Mucosa of rectum (tissue), 2 donors: ENCODE measurements at regions not wholly inside any gene's neighbourhood (a gene's known extent, or its start where the extent isn't known, plus 50 kb on each side); places are given as distances from the start of the nearest gene placed in this dataset.

Source experiments
- H3K27ac ChIP-seq, 2 donors: one replicate each; pipeline ENCODE4 v1.7.0; 2013; ENCODE audit warnings: inconsistent platforms in 2 of 2, low read depth in 2 of 2, low read length in 2 of 2
- H3K27me3 ChIP-seq, 2 donors: one replicate each; pipeline ENCODE4 v1.7.0; 2013; ENCODE audit warnings: low read length in 2 of 2; ENCODE audit not compliant: control insufficient read depth in 2 of 2, insufficient read depth in 2 of 2
- H3K36me3 ChIP-seq, 2 donors: one replicate each; pipeline ENCODE4 v1.7.0; 2013; ENCODE audit warnings: low read length in 2 of 2; ENCODE audit not compliant: control insufficient read depth in 2 of 2, insufficient read depth in 2 of 2
- H3K4me1 ChIP-seq, 2 donors: one replicate each; pipeline ENCODE4 v1.7.0; 2013; ENCODE audit warnings: low read length in 2 of 2, mild to moderate bottlenecking in 1 of 2; ENCODE audit not compliant: control insufficient read depth in 2 of 2, insufficient read depth in 2 of 2
- H3K4me3 ChIP-seq, 2 donors: one replicate each; pipeline ENCODE4 v1.7.0; 2013; ENCODE audit warnings: low read length in 2 of 2
- H3K9ac ChIP-seq, 2 donors: one replicate each; pipeline ENCODE4 v1.7.0; 2013; ENCODE audit warnings: low read length in 2 of 2, low read depth in 1 of 2, mild to moderate bottlenecking in 1 of 2
- H3K9me3 ChIP-seq, 2 donors: one replicate each; pipeline ENCODE4 v1.7.0; 2013; ENCODE audit warnings: low read length in 2 of 2; ENCODE audit not compliant: control insufficient read depth in 2 of 2
- donor health status: healthy.
- donor health status: Normal muscosa, but diverticular disease.

- Histone ChIP-seq H3K27ac (no peak overlapping the region), H3K4me1 (no peaks in the 10 kb centered on the region), H3K36me3 (no peaks in the 10 kb centered on the region)
These were observed 913.9 kb upstream of the NR2F2 start for GRCh38 chr15:95416576-95416975.

DNA sequence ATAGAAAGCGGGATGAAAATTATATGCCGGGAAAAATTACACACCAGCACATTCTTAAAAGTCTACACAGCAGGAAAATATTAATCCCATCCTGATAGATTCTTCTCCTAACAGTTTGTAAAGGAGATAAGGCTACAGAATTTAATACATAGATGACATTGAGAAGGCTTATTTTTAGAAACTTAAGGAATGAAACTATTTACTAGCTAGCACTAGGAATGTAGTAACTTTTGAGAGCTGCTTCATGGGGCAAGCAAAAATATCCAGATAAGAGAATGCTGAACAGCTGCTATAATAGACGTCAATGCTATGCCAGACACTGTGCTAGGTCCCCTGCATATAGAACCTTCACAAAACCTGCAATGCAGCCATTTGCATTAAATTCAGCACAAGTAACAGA, 912.7 kb upstream of the NR2F2 start:
- no peaks in the 10 kb centered on the region for H3K4me1 ChIP-seq
- no peak overlapping the region for H3K27ac ChIP-seq
- H3K9ac ChIP-seq, result no peak overlapping the region
- H3K27me3 ChIP-seq, result no peaks in the 10 kb centered on the region
- H3K9me3 ChIP-seq, result no peaks in the 10 kb centered on the region
- H3K4me3 ChIP-seq, result no peak overlapping the region
- H3K36me3 ChIP-seq, result no peaks in the 10 kb centered on the region

More at GRCh38 chr15:95416576-95416975, 913.9 kb upstream of the NR2F2 start:
- H3K27me3 ChIP-seq, result no peaks in the 10 kb centered on the region
- H3K4me3 ChIP-seq, result no peak overlapping the region
- H3K9ac ChIP-seq, result no peak overlapping the region
- no peaks in the 10 kb centered on the region for H3K9me3 ChIP-seq

DNA sequence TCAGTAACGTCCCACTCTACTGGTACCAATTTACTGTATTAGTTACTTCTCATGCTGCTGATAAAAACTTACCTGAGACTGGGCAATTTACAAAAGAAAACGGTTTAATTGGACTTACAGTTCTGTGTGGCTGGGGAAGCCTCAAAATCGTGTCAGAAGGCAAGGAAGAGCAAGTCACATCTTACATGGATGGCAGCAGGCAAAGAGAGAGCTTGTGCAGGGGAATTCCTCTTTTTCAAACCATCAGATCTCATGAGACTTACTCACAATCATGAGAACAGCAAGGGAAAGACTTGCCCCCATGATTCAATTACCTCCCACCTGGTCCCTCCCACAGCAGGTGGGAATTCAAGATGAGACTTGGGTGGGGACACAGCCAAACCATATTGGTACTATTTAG, 908.2 kb upstream of the NR2F2 start:
- Histone ChIP-seq H3K9me3 (no peaks in the 10 kb centered on the region), H3K4me3 (no peak overlapping the region)

DNA sequence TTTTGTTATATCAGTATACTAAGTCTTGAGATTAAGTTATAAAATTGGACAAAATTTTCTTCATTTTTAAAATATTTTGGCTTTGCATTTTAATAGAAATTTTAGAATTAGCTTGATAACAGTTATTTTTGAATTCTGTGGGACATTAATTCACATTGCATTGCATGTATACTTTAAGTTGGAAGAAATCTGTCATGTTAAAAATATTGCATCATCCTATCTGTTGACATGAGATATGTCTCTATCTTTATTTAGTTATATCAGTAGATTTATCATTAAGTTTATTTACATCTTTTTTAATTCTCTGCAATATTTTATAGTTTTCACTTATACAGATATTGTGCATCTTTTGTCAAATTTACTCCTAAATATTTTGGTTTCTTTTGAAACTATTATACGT, 904.6 kb upstream of the NR2F2 start:
- Histone ChIP-seq H3K27me3 (no peaks in the 10 kb centered on the region), H3K4me3 (no peak overlapping the region), H3K9me3 (no peaks in the 10 kb centered on the region), H3K27ac (no peak overlapping the region), H3K36me3 (no peaks in the 10 kb centered on the region), H3K4me1 (no peaks in the 10 kb centered on the region), H3K9ac (no peak overlapping the region)

More for the DNA sequence above, 908.2 kb upstream of the NR2F2 start:
- Histone ChIP-seq H3K27me3 (no peaks in the 10 kb centered on the region), H3K4me1 (no peaks in the 10 kb centered on the region), H3K36me3 (no peaks in the 10 kb centered on the region), H3K27ac (no peak overlapping the region), H3K9ac (no peak overlapping the region)

DNA sequence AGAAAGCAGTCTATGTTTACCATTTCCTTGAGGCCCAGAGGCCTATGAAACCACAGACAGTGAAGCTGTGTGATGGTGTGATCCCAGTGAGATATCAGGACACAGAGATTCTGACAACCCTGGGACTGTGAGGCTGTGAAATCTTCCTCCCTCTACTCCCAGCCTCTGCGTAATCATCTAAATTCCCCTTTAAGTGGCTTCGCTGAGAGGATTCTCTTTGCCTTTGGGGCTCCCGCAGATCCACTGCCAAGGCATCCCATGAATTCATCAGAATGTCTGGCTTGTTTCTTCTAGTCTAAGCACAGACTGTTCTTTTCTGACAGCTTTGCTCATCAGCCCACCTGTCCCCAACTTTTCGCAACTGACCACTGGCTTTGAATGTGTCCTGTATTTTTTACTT, 901.2 kb upstream of the NR2F2 start:
- Histone ChIP-seq H3K9ac (no peak overlapping the region), H3K27me3 (no peaks in the 10 kb centered on the region), H3K9me3 (peaks cover 0 to 2% of the 10 kb centered on the region in 2 donors), H3K4me3 (no peak overlapping the region), H3K4me1 (no peaks in the 10 kb centered on the region), H3K27ac (no peak overlapping the region), H3K36me3 (no peaks in the 10 kb centered on the region)

- Histone ChIP-seq H3K27me3 (no peaks in the 10 kb centered on the region), H3K9me3 (peaks cover 0 to 2% of the 10 kb centered on the region in 2 donors), H3K4me3 (no peak overlapping the region), H3K27ac (no peak overlapping the region), H3K4me1 (no peaks in the 10 kb centered on the region), H3K36me3 (no peaks in the 10 kb centered on the region), H3K9ac (no peak overlapping the region)
These were observed 899.0 kb upstream of the NR2F2 start for GRCh38 chr15:95431518-95431917.

GRCh38 chr15:95432878-95433405, 897.6 kb upstream of the NR2F2 start:
- no peaks in the 10 kb centered on the region for H3K36me3 ChIP-seq
- no peak overlapping the region for H3K9ac ChIP-seq
- H3K4me1 ChIP-seq, result no peaks in the 10 kb centered on the region
- no peak overlapping the region for H3K4me3 ChIP-seq
- H3K27ac ChIP-seq, result no peak overlapping the region
- H3K27me3 ChIP-seq, result no peaks in the 10 kb centered on the region
- peaks cover 0 to 2% of the 10 kb centered on the region in 2 donors for H3K9me3 ChIP-seq

- no peaks in the 10 kb centered on the region for H3K4me1 ChIP-seq
These were observed 890.6 kb upstream of the NR2F2 start for GRCh38 chr15:95439922-95440376.

DNA sequence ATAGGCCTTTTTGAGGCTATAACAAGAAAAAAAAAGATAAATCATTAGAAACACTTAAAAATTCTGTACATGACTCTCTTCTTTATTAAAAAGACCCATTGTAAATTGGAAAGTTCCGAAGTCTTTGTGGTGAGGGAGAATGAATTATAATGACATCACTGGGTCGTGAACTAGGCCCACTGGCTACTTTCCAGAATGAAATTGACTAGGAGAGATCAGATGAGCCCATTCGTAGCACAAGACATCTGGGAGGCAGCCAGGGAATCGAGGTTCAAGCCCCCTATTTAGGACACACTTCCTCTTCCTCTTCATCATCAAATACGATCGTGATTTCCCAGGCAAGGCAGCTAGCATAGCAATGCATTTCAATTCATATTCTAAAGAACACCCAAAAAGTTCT, 889.8 kb upstream of the NR2F2 start:
- Histone ChIP-seq H3K4me1 (no peaks in the 10 kb centered on the region), H3K27ac (no peak overlapping the region), H3K36me3 (no peaks in the 10 kb centered on the region), H3K27me3 (no peaks in the 10 kb centered on the region), H3K9ac (no peak overlapping the region), H3K4me3 (no peak overlapping the region), H3K9me3 (no peaks in the 10 kb centered on the region)

More at GRCh38 chr15:95439922-95440376, 890.6 kb upstream of the NR2F2 start:
- no peak overlapping the region for H3K27ac ChIP-seq
- no peak overlapping the region for H3K4me3 ChIP-seq
- H3K27me3 ChIP-seq, result no peaks in the 10 kb centered on the region
- H3K9me3 ChIP-seq, result no peaks in the 10 kb centered on the region
- no peaks in the 10 kb centered on the region for H3K36me3 ChIP-seq
- H3K9ac ChIP-seq, result no peak overlapping the region

DNA sequence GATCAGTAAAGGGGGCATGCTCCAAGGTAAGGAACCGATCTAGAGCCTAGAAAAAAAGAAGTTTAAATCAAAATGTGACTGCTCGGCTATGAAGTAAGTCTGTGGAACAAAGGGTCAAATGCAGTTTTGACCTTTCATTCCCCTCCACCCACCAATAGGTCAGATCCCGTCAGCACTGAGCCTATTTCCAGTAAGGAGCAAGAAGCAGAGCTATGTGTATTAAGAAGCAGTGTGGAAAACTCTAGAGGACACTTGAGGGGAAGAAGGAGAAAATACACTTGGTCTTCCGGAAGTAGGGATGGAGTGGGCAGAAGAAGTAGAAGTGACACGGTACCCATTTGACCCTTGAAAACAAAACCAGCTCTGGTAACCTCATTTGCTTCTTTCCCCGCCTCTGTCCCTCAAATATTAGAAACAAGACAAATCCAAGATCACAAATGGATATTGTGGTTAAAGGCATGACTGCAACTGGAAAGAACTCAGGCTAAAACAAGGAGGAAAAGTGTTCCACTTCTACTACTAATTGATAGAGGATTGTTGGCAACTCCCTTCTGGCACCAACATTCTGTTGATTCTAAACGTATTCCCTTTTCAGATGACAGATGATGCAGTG, 888.3 kb upstream of the NR2F2 start:
- Histone ChIP-seq H3K4me3 (no peak overlapping the region), H3K27ac (no peak overlapping the region), H3K9me3 (peaks cover 0 to 2% of the 10 kb centered on the region in 2 donors), H3K36me3 (no peaks in the 10 kb centered on the region), H3K9ac (no peak overlapping the region), H3K4me1 (no peaks in the 10 kb centered on the region), H3K27me3 (no peaks in the 10 kb centered on the region)
